ENCODE measurements at regions not wholly inside any gene's neighbourhood (a gene's known extent, or its start where the extent isn't known, plus 50 kb on each side); places are given as distances from the start of the nearest gene placed in this dataset.

GRCh38 chr11:15865212-15865987, 490.9 kb downstream of the SOX6 start:
- TF ChIP-seq CTCF (IDR thresholded peaks at IDR 0.05; ENCODE audit: low read depth, low read length) (no peak), EZH2phosphoT487 (IDR thresholded peaks at IDR 0.05; ENCODE audit: low read depth) (no peak)
